Muscle of arm (tissue), 1 donor: ENCODE measurements at regions not wholly inside any gene's neighbourhood (a gene's known extent, or its start where the extent isn't known, plus 50 kb on each side); places are given as distances from the start of the nearest gene placed in this dataset.
A peak's percentile ranks its signal among the peaks of the same experiment; 100 is the strongest.
"Not testable (repeated sequence)": the region's sequence is repeated elsewhere in the genome, so short reads cannot be mapped to it uniquely, and the experiment has no call there.

Experiments
- DNase-seq: peaks from one replicate; pipeline ENCODE4 v3.0.0-alpha.2; 2013

GRCh38 chr10:63675171-63675570, 154.0 kb downstream of the REEP3 start:
- no peak for DNase-seq

GRCh38 chr10:63677001-63677400, 155.8 kb downstream of the REEP3 start:
- DNase-seq = no peak

GRCh38 chr10:63680545-63680944, 159.3 kb downstream of the REEP3 start:
- not testable (repeated sequence) for DNase-seq

- no peak for DNase-seq
These were observed 160.9 kb downstream of the REEP3 start for GRCh38 chr10:63681993-63682697.

- not testable (repeated sequence) for DNase-seq
These were observed 161.5 kb downstream of the REEP3 start for GRCh38 chr10:63682698-63683052.

- DNase-seq = no peak
These were observed 162.0 kb downstream of the REEP3 start for GRCh38 chr10:63683223-63683622.

GRCh38 chr10:63683686-63684085, 162.5 kb downstream of the REEP3 start:
- DNase-seq = no peak

- DNase-seq = no peak
These were observed 163.2 kb downstream of the REEP3 start for GRCh38 chr10:63684257-63684936.

GRCh38 chr10:63689768-63690167, 168.6 kb downstream of the REEP3 start:
- DNase-seq = no peak

- peak; percentile 76 for DNase-seq
These were observed 171.2 kb downstream of the REEP3 start for GRCh38 chr10:63692220-63692896.

GRCh38 chr10:63693021-63693420, 171.8 kb downstream of the REEP3 start:
- DNase-seq = not testable (repeated sequence)

- DNase-seq = no peak
These were observed 175.0 kb downstream of the REEP3 start for GRCh38 chr10:63696205-63696604.

- no peak for DNase-seq
These were observed 177.0 kb downstream of the REEP3 start for GRCh38 chr10:63697956-63698786.

GRCh38 chr10:63698787-63699150, 177.6 kb downstream of the REEP3 start:
- peak; percentile 69 for DNase-seq

- no peak for DNase-seq
These were observed 178.8 kb downstream of the REEP3 start for GRCh38 chr10:63699785-63700613.

GRCh38 chr10:63700631-63701156, 179.5 kb downstream of the REEP3 start:
- no peak for DNase-seq

- no peak for DNase-seq
These were observed 180.9 kb downstream of the REEP3 start for GRCh38 chr10:63702092-63702491.

- no peak for DNase-seq
These were observed 182.0 kb downstream of the REEP3 start for GRCh38 chr10:63703113-63703670.

GRCh38 chr10:63703740-63704345, 182.6 kb downstream of the REEP3 start:
- DNase-seq = no peak

GRCh38 chr10:63707254-63707910, 186.2 kb downstream of the REEP3 start:
- peak; percentile 85 for DNase-seq
